ENCODE measurements at regions not wholly inside any gene's neighbourhood (a gene's known extent, or its start where the extent isn't known, plus 50 kb on each side); places are given as distances from the start of the nearest gene placed in this dataset.

- TF ChIP-seq CTCF (IDR thresholded peaks at IDR 0.05; ENCODE audit: insufficient read depth, low read length): no peak
- TF ChIP-seq POLR2AphosphoS5 (IDR thresholded peaks at IDR 0.05; ENCODE audit: low read depth): no peak
Measured at GRCh38 chr3:110758208-110758607, 313.4 kb upstream of the NECTIN3 start.
